Cardiac fibroblast (primary cell): ENCODE measurements at regions not wholly inside any gene's neighbourhood (a gene's known extent, or its start where the extent isn't known, plus 50 kb on each side); places are given as distances from the start of the nearest gene placed in this dataset.

Experiments used
- DNase-seq, 2 donors: peaks; one replicate each; pipeline versions ENCODE4 v3.0.0 to v3.0.0-alpha.2; 2010; ENCODE audit warnings: low read depth in 2 of 2
- H3K4me3 ChIP-seq, 2 donors: replicated peaks in 1 of 2; 1 replicate in 1 of 2; 2 replicates in 1 of 2; pipeline ENCODE4 v1.5.1; 2011; ENCODE audit warnings: low read depth in 2 of 2, low read length in 2 of 2, mild to moderate bottlenecking in 2 of 2, moderate library complexity in 1 of 2
- CTCF ChIP-seq: IDR thresholded peaks from one replicate; pipeline ENCODE4 v1.5.1; 2011; ENCODE audit warnings: low read depth, mild to moderate bottlenecking, low read length, inconsistent platforms

- H3K4me3 ChIP-seq = no peak overlapping the region
- TF ChIP-seq CTCF = no peak
- no peak for DNase-seq
Observed at GRCh38 chr9:13939701-13940490, 374.0 kb downstream of the NFIB start.

- DNase-seq = peak; percentile 89 to 96
- TF ChIP-seq CTCF = no peak
- H3K4me3 ChIP-seq = no peak overlapping the region
Observed at GRCh38 chr9:13939134-13939533, 374.8 kb downstream of the NFIB start.

GRCh38 chr9:13934416-13934815, 379.5 kb downstream of the NFIB start:
- DNase-seq = no peak
- H3K4me3 ChIP-seq = no peak overlapping the region
- TF ChIP-seq CTCF = no peak

- DNase-seq = no peak
- TF ChIP-seq CTCF = no peak
- H3K4me3 ChIP-seq = no peak overlapping the region
Observed at GRCh38 chr9:13933268-13933656, 380.7 kb downstream of the NFIB start.

GRCh38 chr9:13932528-13933267, 381.2 kb downstream of the NFIB start:
- DNase-seq = no peak
- TF ChIP-seq CTCF = no peak
- H3K4me3 ChIP-seq = no peak overlapping the region

GRCh38 chr9:13929013-13929412, 384.9 kb downstream of the NFIB start:
- TF ChIP-seq CTCF = no peak
- H3K4me3 ChIP-seq = no peak overlapping the region
- DNase-seq = no peak
